ENCODE measurements at regions not wholly inside any gene's neighbourhood (a gene's known extent, or its start where the extent isn't known, plus 50 kb on each side); places are given as distances from the start of the nearest gene placed in this dataset.

DNA sequence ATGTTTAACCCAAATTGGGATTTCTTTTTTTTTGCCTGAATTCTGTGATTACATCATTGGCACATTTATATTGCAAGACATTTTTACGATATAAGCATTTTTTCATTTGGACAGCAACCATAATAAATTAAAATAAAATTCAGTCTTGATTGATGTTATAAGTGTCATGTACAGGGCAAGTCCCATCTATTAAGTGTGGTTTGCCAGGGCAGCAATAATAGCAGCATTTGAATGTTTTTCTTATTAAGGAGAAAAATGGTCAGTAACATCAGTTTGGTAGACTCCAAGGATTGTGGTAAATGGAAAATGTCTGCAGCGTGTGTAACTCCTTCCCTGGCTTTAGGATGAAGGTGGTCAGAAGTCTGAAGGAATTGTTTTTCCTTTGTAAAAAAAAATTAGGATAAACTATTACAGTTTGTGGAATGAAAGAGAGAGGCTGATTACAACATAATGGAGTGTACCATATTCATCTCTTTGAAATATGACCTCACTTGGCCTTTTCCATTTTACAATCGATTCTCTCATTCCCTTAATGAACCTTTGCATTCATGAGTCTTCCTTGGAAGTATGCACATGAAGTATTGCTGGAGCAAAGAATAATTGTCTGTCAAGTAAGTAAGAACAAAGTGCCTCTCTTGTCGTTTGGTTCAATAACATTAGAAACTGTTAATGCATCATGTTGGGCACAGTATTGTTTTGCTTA, 405.4 kb upstream of the THRB start:
- DNase-seq (ENCODE audit: extremely low read depth in 1 of 2, low read depth in 1 of 2) = no peak

DNA sequence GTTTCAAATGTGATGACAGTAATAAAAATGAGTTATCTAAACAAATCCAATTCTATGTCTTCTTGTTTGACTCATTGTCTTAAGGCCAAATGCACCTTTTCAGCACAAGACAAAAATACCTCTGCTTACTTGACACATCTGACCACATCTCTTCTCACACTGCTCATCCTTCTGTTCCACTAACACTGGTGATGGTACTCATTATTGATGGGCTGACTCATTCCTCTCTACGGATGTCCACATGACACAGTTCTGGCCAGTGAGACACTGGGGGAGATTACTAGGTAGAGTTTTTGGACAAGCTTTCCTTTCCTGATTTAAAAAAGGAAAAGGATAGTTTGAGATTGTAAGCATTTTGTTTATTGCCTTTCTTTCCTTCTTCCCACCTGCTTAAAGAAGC, 410.6 kb upstream of the THRB start:
- DNase-seq (ENCODE audit: extremely low read depth in 1 of 2, low read depth in 1 of 2) = no peak

DNA sequence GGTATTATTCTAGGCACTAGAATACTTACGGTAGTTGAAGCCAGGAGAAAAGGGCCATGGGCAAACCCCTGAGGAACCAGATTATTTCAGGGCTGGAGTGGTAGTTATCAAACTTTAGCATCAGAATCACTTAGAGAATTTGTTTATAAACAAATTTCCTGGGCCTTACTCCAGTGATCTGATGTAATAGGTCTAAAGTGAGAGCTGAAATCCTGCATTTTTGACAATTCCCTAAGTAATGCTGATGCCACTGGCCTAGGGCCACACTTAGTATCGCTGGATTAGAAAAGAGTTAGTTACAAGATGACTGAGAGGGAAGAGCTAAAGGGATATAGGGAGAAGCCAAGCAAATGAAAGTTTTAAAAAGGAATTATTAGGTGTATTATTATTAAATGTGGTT, 412.5 kb upstream of the THRB start:
- DNase-seq (ENCODE audit: extremely low read depth in 1 of 2, low read depth in 1 of 2) = no peak

DNA sequence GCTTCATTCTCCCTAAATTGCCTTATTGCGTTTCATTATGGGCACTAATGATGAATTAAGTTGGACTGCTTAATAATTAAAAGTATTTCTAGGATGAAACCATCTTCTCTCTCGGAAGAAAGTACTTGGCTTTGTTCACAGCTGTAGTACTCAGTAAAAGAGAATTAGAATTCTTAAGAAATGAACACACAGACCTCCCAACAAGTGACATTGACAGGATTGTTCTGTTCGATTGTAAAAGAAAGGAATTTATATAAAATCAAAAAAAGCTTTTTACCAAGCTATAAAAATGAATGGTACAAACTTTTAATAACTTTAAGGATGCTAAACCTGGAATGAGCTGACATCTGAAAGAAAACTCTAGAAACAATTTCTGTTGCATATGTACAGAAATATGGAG, 416.4 kb upstream of the THRB start:
- no peak for DNase-seq (ENCODE audit: extremely low read depth in 1 of 2, low read depth in 1 of 2)

- no peak for DNase-seq (ENCODE audit: extremely low read depth in 1 of 2, low read depth in 1 of 2)
These were observed 421.0 kb upstream of the THRB start for GRCh38 chr3:24915639-24916038.

DNA sequence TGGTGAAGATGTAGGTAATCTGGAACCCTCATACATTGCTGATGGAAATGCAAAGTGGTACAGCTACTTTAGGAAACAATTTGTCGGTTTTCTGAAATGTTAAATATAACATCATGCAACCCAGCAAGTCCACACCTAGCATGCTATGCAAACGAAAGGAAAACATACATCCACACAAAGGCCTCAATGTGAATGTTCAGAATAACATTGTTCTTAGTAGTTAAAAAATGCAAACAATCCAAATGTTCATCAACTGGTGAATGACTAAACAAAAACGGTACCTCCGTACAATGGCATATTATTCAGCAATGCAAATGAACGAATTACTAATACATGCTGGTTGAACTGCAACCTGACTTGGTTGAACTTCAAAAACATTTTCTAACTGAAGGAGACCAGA, 423.3 kb upstream of the THRB start:
- DNase-seq (ENCODE audit: extremely low read depth in 1 of 2, low read depth in 1 of 2) = no peak

- DNase-seq (ENCODE audit: extremely low read depth in 1 of 2, low read depth in 1 of 2) = no peak
These were observed 428.9 kb upstream of the THRB start for GRCh38 chr3:24923570-24923969.

- no peak for DNase-seq (ENCODE audit: extremely low read depth in 1 of 2, low read depth in 1 of 2)
These were observed 434.9 kb upstream of the THRB start for GRCh38 chr3:24929521-24929920.

DNA sequence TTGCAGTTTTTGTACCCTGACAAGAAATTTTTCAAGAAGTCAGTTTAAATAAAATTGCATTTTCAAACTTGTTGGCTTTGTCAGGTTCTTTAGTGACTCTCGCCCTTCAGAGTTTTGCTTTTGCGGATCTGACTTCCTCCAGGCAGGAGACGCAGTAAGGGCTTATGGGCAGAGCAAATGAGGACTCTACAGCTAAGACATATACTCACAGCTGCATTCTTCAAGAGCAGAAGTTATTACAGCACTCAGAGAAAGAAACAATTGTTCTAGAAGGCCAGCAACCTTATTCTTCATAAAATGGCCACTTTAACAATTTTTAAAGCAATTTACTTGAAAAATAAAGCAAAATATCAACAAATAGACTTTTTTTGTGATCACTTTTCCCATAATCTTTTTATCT, 438.8 kb upstream of the THRB start:
- no peak for DNase-seq (ENCODE audit: extremely low read depth in 1 of 2, low read depth in 1 of 2)

DNA sequence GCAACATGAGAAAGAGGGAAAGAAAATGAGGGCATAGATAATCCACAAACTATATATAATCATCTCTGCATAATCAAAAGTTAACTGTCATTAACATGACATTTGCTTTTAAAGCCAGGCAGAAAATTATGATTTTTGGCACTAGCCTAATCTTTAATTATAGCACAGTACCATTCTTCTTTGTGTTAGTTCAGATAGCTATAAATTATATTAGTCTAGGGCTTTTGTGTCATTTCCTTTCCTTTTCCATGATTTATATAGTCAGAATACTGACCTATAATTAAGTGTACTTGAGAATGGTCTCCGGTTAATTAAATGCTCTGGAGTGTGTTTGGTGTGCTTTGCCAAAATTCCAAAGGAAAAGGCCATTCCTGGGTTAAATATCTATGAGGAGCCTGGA, 441.9 kb upstream of the THRB start:
- DNase-seq (ENCODE audit: extremely low read depth in 1 of 2, low read depth in 1 of 2) = no peak

- no peak for DNase-seq (ENCODE audit: extremely low read depth in 1 of 2, low read depth in 1 of 2)
These were observed 442.6 kb upstream of the THRB start for GRCh38 chr3:24937228-24937627.

DNA sequence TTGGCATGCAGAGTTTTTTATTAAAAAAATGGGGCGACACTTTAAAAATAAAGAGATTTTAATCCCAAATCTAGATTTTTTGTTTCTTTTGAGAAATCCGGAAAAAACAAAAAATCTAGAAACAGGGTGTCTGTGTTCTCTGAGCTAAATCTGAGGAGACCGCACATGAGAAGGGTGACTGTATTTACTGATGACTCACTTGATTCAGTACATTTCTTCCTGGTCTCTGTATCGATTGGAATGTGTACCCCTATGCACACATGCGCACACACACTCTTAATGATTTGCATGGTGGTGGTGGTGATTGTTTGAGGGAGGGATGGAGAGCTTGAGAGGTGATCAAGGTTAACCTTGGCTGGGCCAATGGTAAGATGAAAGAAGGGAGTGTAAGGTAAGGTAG, 443.1 kb upstream of the THRB start:
- DNase-seq (ENCODE audit: extremely low read depth in 1 of 2, low read depth in 1 of 2) = no peak

- DNase-seq (ENCODE audit: extremely low read depth in 1 of 2, low read depth in 1 of 2) = no peak
These were observed 449.3 kb upstream of the THRB start for GRCh38 chr3:24943961-24944360.

- no peak for DNase-seq (ENCODE audit: extremely low read depth in 1 of 2, low read depth in 1 of 2)
These were observed 450.3 kb upstream of the THRB start for GRCh38 chr3:24944805-24945520.

DNA sequence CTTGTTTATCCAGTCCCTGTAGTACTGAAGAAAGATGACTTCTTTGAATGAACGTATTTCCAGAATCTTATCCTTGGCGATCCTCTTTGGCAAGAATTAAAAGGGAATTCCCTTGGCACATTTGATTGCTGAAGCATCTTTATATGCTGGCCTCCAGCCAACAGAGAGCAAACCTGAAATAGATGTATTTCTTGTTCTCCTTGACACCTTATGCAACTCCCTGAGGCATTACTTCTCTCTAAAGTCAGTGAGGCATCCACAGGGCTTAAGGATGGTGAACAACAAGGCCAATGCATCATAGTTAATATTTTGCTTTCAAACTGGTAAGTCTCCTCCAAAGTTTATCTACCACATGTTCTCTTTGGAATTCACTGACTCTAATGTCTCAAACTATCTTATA, 450.9 kb upstream of the THRB start:
- DNase-seq (ENCODE audit: extremely low read depth in 1 of 2, low read depth in 1 of 2) = no peak

- no peak for DNase-seq (ENCODE audit: extremely low read depth in 1 of 2, low read depth in 1 of 2)
These were observed 452.5 kb upstream of the THRB start for GRCh38 chr3:24947103-24947502.

DNA sequence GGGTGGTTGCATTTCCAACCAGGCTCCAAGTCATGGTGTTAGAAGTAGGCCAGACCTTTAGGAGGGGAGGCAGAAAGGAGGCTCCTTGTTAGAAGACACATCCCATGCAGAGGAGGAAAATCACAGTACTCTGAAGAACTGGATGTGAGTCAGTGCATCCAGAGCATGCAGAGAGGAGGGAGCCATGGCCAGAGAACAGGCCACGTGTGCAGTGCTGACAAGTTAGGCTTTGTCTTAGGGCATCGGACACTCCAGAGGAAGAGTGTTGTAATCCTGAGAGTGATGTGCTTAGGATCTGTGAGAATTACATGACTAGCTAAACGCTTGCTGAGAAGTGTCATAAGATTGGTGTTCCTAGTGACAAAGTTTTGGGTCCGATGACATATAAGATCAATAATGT, 456.5 kb upstream of the THRB start:
- no peak for DNase-seq (ENCODE audit: extremely low read depth in 1 of 2, low read depth in 1 of 2)

DNA sequence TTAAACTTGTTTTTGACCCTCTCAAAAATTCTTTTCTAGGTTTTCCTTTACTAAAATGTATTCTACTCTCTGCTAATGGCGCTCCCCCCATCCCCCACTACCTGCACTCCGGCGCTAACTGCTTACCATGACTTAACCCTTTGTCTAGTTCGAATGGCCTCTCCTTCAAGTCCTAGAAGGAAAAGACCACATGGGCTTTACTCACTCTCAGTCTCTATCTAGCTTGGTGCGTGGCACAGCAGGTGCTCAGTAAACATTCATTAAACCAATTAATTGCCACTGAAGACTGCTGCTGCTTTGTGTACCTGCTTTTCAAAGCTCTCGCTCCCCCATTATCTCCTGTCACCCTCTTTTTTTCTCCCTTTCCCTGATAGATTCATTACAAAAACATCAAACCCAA, 457.7 kb upstream of the THRB start:
- no peak for DNase-seq (ENCODE audit: extremely low read depth in 1 of 2, low read depth in 1 of 2)

DNA sequence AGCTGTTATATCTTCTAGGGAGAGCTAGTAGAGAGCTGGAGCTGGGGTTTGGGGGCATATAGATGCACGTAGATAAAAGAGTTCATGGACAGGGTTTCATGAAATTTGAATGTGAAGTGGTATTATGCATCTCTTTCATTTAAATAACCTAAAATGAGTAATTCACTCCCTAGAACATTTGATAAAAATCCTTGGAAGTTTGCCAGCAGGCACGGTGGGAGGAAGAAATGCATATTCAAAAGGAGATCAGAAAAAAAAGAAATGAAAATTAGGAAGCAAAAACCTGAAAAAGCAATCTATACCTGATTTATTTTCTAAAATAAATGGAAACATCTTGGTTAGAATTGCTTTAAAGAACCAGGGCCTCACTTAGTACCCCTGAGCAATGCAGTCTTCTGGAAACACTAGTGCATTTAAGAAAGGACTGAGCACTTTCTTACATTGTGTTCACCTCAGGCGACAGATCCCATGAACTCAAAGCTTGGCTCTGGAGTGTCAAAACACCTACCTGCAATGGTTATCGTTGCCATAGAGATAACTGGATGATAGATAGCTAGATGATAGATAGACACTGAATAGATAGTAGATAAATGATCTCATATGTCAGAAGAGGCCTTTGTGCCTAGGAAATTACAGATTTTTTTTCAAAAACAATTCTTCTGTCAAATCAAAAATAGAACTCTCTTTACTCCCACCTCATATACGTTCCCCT, 458.6 kb upstream of the THRB start:
- DNase-seq (ENCODE audit: extremely low read depth in 1 of 2, low read depth in 1 of 2) = no peak

DNA sequence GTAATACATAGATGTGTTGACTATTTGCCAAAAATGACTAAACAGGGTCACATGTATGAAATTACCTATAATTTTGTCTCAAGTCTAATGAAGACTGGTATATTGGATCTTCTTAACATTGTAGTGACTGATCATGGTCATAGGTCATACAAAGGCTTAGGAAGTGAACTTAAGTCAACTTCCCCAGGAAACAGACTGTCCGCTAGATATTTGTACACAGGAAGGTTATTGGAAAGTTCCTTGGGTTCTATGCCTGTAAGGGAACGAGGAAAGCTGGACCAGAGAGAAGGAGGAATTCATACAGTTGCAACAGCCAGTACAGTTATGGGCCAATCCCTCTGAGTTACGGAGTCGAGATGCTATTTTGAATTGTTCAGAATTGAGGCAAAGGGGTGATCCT, 462.0 kb upstream of the THRB start:
- DNase-seq (ENCODE audit: extremely low read depth in 1 of 2, low read depth in 1 of 2) = no peak

GRCh38 chr3:24958271-24958670, 463.6 kb upstream of the THRB start:
- DNase-seq (ENCODE audit: extremely low read depth in 1 of 2, low read depth in 1 of 2) = no peak

DNA sequence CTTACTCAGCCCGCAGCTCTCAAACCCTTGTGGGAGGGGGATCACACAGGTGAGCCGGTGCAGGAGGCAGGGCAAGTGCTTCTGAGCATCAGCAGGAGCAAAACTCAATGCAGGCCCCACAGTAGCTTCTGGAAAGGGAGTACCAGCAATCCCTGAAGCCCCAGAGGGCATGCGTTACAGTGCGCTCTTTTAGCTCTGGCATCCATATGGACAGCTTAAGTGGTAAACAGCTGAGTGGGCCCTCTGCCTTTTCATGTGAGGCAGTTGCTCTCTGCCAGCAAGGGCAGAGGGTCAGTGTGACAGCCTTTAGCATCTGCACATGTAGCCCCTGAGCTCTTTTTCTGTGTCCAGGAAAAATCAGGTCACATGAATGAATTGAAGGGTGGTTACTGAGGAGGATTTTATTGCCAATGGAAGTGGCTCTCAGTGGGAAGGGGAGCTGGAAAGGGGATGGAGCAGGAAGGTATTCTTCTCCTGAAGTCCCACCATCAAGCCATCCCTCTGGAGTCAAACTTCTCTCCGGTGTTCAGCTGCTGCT, 464.3 kb upstream of the THRB start:
- no peak for DNase-seq (ENCODE audit: extremely low read depth in 1 of 2, low read depth in 1 of 2)
